Stomach (tissue), 8 donors: ENCODE measurements at regions not wholly inside any gene's neighbourhood (a gene's known extent, or its start where the extent isn't known, plus 50 kb on each side); places are given as distances from the start of the nearest gene placed in this dataset.
A peak's percentile ranks its signal among the peaks of the same experiment; 100 is the strongest.

ENCODE experiments used
- DNase-seq, 2 donors: peaks; one replicate each; pipeline versions ENCODE4 v3.0.0 to v3.0.0-alpha.2; 2013 to 2019
- H3K27ac ChIP-seq, 5 donors: fragments of 200-600 bp in 4 of 5; sonication (generic) in 4 of 5; one replicate each; pipeline ENCODE4 v1.5.1; 2013 to 2019; ENCODE audit warnings: mild to moderate bottlenecking in 1 of 5, moderate library complexity in 1 of 5
- H3K27me3 ChIP-seq, 3 donors: fragments of 200-600 bp; sonication (generic); one replicate each; pipeline ENCODE4 v1.5.1; 2017 to 2019; ENCODE audit warnings: mixed run types in 1 of 3
- H3K36me3 ChIP-seq, 4 donors: fragments of 200-600 bp; sonication (generic); 1 replicate in 3 of 4; 2 replicates in 1 of 4; pipeline ENCODE4 v1.5.1; 2016 to 2019
- H3K4me1 ChIP-seq, 4 donors: fragments of 200-600 bp; sonication (generic); one replicate each; pipeline ENCODE4 v1.5.1; 2016 to 2019
- H3K4me3 ChIP-seq, 4 donors: fragments of 200-600 bp; sonication (generic) in 3 of 4; one replicate each; pipeline ENCODE4 v1.5.1; 2016 to 2019; ENCODE audit warnings: mild to moderate bottlenecking in 1 of 4
- H3K9me3 ChIP-seq, 4 donors: fragments of 200-600 bp; sonication (generic); one replicate each; pipeline ENCODE4 v1.5.1; 2016 to 2019
- CTCF ChIP-seq, 7 experiments: fragments of 450-650 bp in 4 of 7; fragments of 200-600 bp in 3 of 7; sonication (generic) in 3 of 7; IDR thresholded peaks; one replicate each; pipeline ENCODE4 v1.5.1; 2016 to 2019; ENCODE audit warnings: antibody characterized with exemption in 7 of 7, control low read depth in 2 of 7, mild to moderate bottlenecking in 1 of 7
- EP300 ChIP-seq: sonication (generic); formaldehyde crosslinking; IDR thresholded peaks from one replicate; pipeline ENCODE4 v1.6.1; 2017; ENCODE audit warnings: antibody characterized with exemption
- POLR2A ChIP-seq, 4 donors: fragments of 450-650 bp; IDR thresholded peaks; one replicate each; pipeline ENCODE4 v1.6.1; 2016; ENCODE audit warnings: antibody characterized with exemption in 4 of 4, control low read depth in 2 of 4, mild to moderate bottlenecking in 1 of 4, moderate library complexity in 1 of 4
- POLR2AphosphoS5 ChIP-seq, 3 donors: sonication (generic); formaldehyde crosslinking; IDR thresholded peaks; one replicate each; pipeline ENCODE4 v1.6.1; 2016; ENCODE audit warnings: antibody characterized with exemption in 3 of 3
- WGBS, 5 donors: extraction: QIAGEN DNeasy Blood & Tissue Kit in 3 of 5; methylation state at CpG; one replicate each; pipeline versions ENCODE4 v1.1.5 to v1.1.7; 2013 to 2018; 5-methylcytosine and 5-hydroxymethylcytosine counted together
- intact Hi-C: fragments of 100-400 bp; cut with DNase I; formaldehyde crosslinking; loops from one replicate; pipeline ENCODE4 v1.15.1; 2023; ENCODE audit warnings: low total_unique reads
- donor health status: healthy with polysubstance abuse.
- donor health status: Bipolar disorder and iron deficiency.
- donor health status: healthy.

GRCh38 chr1:219308367-219308766 lies 134.7 kb downstream of the LYPLAL1 start:
- Histone ChIP-seq H3K27ac (no peak overlapping the region), H3K27me3 (no peaks in the 10 kb centered on the region), H3K9me3 (peaks cover 0 to 7% (median 3%) of the 10 kb centered on the region in 4 donors), H3K4me3 (no peak overlapping the region), H3K36me3 (peaks cover 0 to 4% (median 0%) of the 10 kb centered on the region in 4 donors), H3K4me1 (no peaks in the 10 kb centered on the region)
- no peak for DNase-seq
- TF ChIP-seq EP300, result no peak
- TF ChIP-seq POLR2A (IDR thresholded peaks at IDR 0.05), result no peak
- TF ChIP-seq CTCF (IDR thresholded peaks at IDR 0.05), result no peak
- no peak for TF ChIP-seq POLR2AphosphoS5 (IDR thresholded peaks at IDR 0.05)
- WGBS, 5 donors, result 83 to 96% (median 93%) methylated on average over 3 to 4 of the region's 4 CpGs
- intact Hi-C loops, result no loop called here

- Histone ChIP-seq H3K27me3 (no peaks in the 10 kb centered on the region), H3K9me3 (peaks cover 0 to 7% (median 3%) of the 10 kb centered on the region in 4 donors), H3K4me1 (no peaks in the 10 kb centered on the region), H3K4me3 (no peak overlapping the region), H3K36me3 (peaks cover 0 to under 1% (median 0%) of the 10 kb centered on the region in 4 donors), H3K27ac (no peak overlapping the region)
- intact Hi-C loops, result no loop called here
- no peak for DNase-seq
- TF ChIP-seq POLR2AphosphoS5 (IDR thresholded peaks at IDR 0.05) (no peak), EP300 (no peak), CTCF (IDR thresholded peaks at IDR 0.05) (no peak), POLR2A (IDR thresholded peaks at IDR 0.05) (no peak)
- 66 to 76% (median 75%) methylated on average over 9 of the region's 9 CpGs for WGBS, 5 donors
These were observed 130.8 kb downstream of the LYPLAL1 start for GRCh38 chr1:219304227-219305226.

- no peak for TF ChIP-seq EP300
- no peak for TF ChIP-seq CTCF (IDR thresholded peaks at IDR 0.05)
- no peak for TF ChIP-seq POLR2A (IDR thresholded peaks at IDR 0.05)
- TF ChIP-seq POLR2AphosphoS5 (IDR thresholded peaks at IDR 0.05), result no peak
- peaks cover 0 to 1% (median 0%) of the 10 kb centered on the region in 4 donors for H3K4me1 ChIP-seq
- H3K27me3 ChIP-seq, result no peaks in the 10 kb centered on the region
- WGBS, 5 donors, result 67 to 76% (median 72%) methylated on average over 1 of the region's 1 CpG
- no peak for DNase-seq
- H3K9me3 ChIP-seq, result peaks cover 0 to 4% (median 0%) of the 10 kb centered on the region in 4 donors
- H3K27ac ChIP-seq, result no peak overlapping the region
- no peaks in the 10 kb centered on the region for H3K36me3 ChIP-seq
- no peak overlapping the region for H3K4me3 ChIP-seq
- intact Hi-C loops, result no loop called here
These were observed 129.0 kb downstream of the LYPLAL1 start for GRCh38 chr1:219302697-219303096.

GRCh38 chr1:219299420-219299819 lies 125.7 kb downstream of the LYPLAL1 start:
- WGBS, 5 donors, result 82 to 93% (median 90%) methylated on average over 4 of the region's 4 CpGs
- H3K27me3 ChIP-seq, result no peaks in the 10 kb centered on the region
- TF ChIP-seq POLR2AphosphoS5 (IDR thresholded peaks at IDR 0.05) (no peak), EP300 (no peak), POLR2A (IDR thresholded peaks at IDR 0.05) (no peak), CTCF (IDR thresholded peaks at IDR 0.05) (no peak)
- peaks cover 0 to 6% (median 0%) of the 10 kb centered on the region in 4 donors for H3K36me3 ChIP-seq
- H3K4me3 ChIP-seq, result no peak overlapping the region
- H3K9me3 ChIP-seq, result no peaks in the 10 kb centered on the region
- no peak for DNase-seq
- H3K27ac ChIP-seq, result peak overlapping the region in 1 of 5 donors; percentile 20
- intact Hi-C loops, result no loop called here
- H3K4me1 ChIP-seq, result peaks cover 0 to 8% (median 3%) of the 10 kb centered on the region in 4 donors
